ENCODE measurements at regions not wholly inside any gene's neighbourhood (a gene's known extent, or its start where the extent isn't known, plus 50 kb on each side); places are given as distances from the start of the nearest gene placed in this dataset.
A peak's percentile ranks its signal among the peaks of the same experiment; 100 is the strongest.

- DNase-seq = no peak
Observed at GRCh38 chr11:104254347-104254746, 90.4 kb upstream of the PDGFD start.

GRCh38 chr11:104246590-104246989 is 82.6 kb upstream of the PDGFD start:
- H3K4me3 Mint-ChIP-seq = no peak overlapping the region
- H3K27me3 Mint-ChIP-seq = no peaks in the 10 kb centered on the region
- ATAC-seq (replicated peaks) = no peak
- no peaks in the 10 kb centered on the region for H3K4me1 Mint-ChIP-seq (ENCODE audit: low read depth in 2 of 2)
- no peaks in the 10 kb centered on the region for H3K9me3 Mint-ChIP-seq
- H3K27ac Mint-ChIP-seq = no peak overlapping the region
- DNase-seq = no peak
- H3K36me3 Mint-ChIP-seq (ENCODE audit: insufficient read depth) = no peaks in the 10 kb centered on the region

More at GRCh38 chr11:104254347-104254746, 90.4 kb upstream of the PDGFD start:
- H3K4me3 Mint-ChIP-seq = no peak overlapping the region
- peaks cover 0 to 10% of the 10 kb centered on the region in 2 donors for H3K27me3 Mint-ChIP-seq
- no peaks in the 10 kb centered on the region for H3K36me3 Mint-ChIP-seq (ENCODE audit: insufficient read depth)
- no peak overlapping the region for H3K27ac Mint-ChIP-seq
- ATAC-seq (replicated peaks) = no peak
- no peaks in the 10 kb centered on the region for H3K9me3 Mint-ChIP-seq
- no peaks in the 10 kb centered on the region for H3K4me1 Mint-ChIP-seq (ENCODE audit: low read depth in 2 of 2)

GRCh38 chr11:104238916-104239315 is 75.0 kb upstream of the PDGFD start:
- Mint-ChIP-seq H3K4me3 (no peak overlapping the region), H3K9me3 (peaks cover 0 to 7% of the 10 kb centered on the region in 2 donors), H3K27ac (peak overlapping the region in 1 of 2 donors; percentile 81), H3K4me1 (ENCODE audit: low read depth in 2 of 2) (no peaks in the 10 kb centered on the region), H3K27me3 (no peaks in the 10 kb centered on the region), H3K36me3 (ENCODE audit: insufficient read depth) (no peaks in the 10 kb centered on the region)
- DNase-seq (no peak), ATAC-seq (replicated peaks) (no peak)

- no peaks in the 10 kb centered on the region for H3K9me3 Mint-ChIP-seq
- no peak overlapping the region for H3K4me3 Mint-ChIP-seq
Observed at GRCh38 chr11:104225047-104225446, 61.1 kb upstream of the PDGFD start.

GRCh38 chr11:104222464-104222863 is 58.5 kb upstream of the PDGFD start:
- ATAC-seq (replicated peaks) (no peak), DNase-seq (no peak)
- H3K27me3 Mint-ChIP-seq = no peaks in the 10 kb centered on the region
- H3K4me1 Mint-ChIP-seq (ENCODE audit: low read depth in 2 of 2) = no peaks in the 10 kb centered on the region
- H3K27ac Mint-ChIP-seq = no peak overlapping the region
- no peaks in the 10 kb centered on the region for H3K36me3 Mint-ChIP-seq (ENCODE audit: insufficient read depth)
- no peaks in the 10 kb centered on the region for H3K9me3 Mint-ChIP-seq
- no peak overlapping the region for H3K4me3 Mint-ChIP-seq

More at GRCh38 chr11:104225047-104225446, 61.1 kb upstream of the PDGFD start:
- H3K27ac Mint-ChIP-seq = no peak overlapping the region
- no peaks in the 10 kb centered on the region for H3K36me3 Mint-ChIP-seq (ENCODE audit: insufficient read depth)
- H3K4me1 Mint-ChIP-seq (ENCODE audit: low read depth in 2 of 2) = no peaks in the 10 kb centered on the region
- ATAC-seq (replicated peaks) (no peak), DNase-seq (no peak)
- H3K27me3 Mint-ChIP-seq = no peaks in the 10 kb centered on the region

GRCh38 chr11:104221455-104221854 is 57.5 kb upstream of the PDGFD start:
- Mint-ChIP-seq H3K4me1 (ENCODE audit: low read depth in 2 of 2) (no peaks in the 10 kb centered on the region), H3K27me3 (no peaks in the 10 kb centered on the region)

GRCh38 chr11:104219096-104219495 is 55.1 kb upstream of the PDGFD start:
- no peaks in the 10 kb centered on the region for H3K36me3 Mint-ChIP-seq (ENCODE audit: insufficient read depth)
- no peak overlapping the region for H3K4me3 Mint-ChIP-seq
- ATAC-seq (replicated peaks) (no peak), DNase-seq (no peak)
- peaks cover 0 to 3% of the 10 kb centered on the region in 2 donors for H3K9me3 Mint-ChIP-seq
- no peak overlapping the region for H3K27ac Mint-ChIP-seq
- H3K4me1 Mint-ChIP-seq (ENCODE audit: low read depth in 2 of 2) = no peaks in the 10 kb centered on the region
- no peaks in the 10 kb centered on the region for H3K27me3 Mint-ChIP-seq

More at GRCh38 chr11:104221455-104221854, 57.5 kb upstream of the PDGFD start:
- H3K4me3 Mint-ChIP-seq = no peak overlapping the region
- no peaks in the 10 kb centered on the region for H3K36me3 Mint-ChIP-seq (ENCODE audit: insufficient read depth)
- no peaks in the 10 kb centered on the region for H3K9me3 Mint-ChIP-seq
- DNase-seq (no peak), ATAC-seq (replicated peaks) (no peak)
- no peak overlapping the region for H3K27ac Mint-ChIP-seq

GRCh38 chr11:104214517-104214916 is 50.6 kb upstream of the PDGFD start:
- DNase-seq (no peak), ATAC-seq (replicated peaks) (no peak)
- H3K36me3 Mint-ChIP-seq (ENCODE audit: insufficient read depth) = peaks cover 2% of the 10 kb centered on the region
- H3K27me3 Mint-ChIP-seq = peaks cover 0 to 7% of the 10 kb centered on the region in 2 donors
- H3K27ac Mint-ChIP-seq = no peak overlapping the region
- peaks cover 0 to 3% of the 10 kb centered on the region in 2 donors for H3K9me3 Mint-ChIP-seq
- H3K4me3 Mint-ChIP-seq = no peak overlapping the region
- no peaks in the 10 kb centered on the region for H3K4me1 Mint-ChIP-seq (ENCODE audit: low read depth in 2 of 2)
